ENCODE measurements at regions not wholly inside any gene's neighbourhood (a gene's known extent, or its start where the extent isn't known, plus 50 kb on each side); places are given as distances from the start of the nearest gene placed in this dataset.

DNA sequence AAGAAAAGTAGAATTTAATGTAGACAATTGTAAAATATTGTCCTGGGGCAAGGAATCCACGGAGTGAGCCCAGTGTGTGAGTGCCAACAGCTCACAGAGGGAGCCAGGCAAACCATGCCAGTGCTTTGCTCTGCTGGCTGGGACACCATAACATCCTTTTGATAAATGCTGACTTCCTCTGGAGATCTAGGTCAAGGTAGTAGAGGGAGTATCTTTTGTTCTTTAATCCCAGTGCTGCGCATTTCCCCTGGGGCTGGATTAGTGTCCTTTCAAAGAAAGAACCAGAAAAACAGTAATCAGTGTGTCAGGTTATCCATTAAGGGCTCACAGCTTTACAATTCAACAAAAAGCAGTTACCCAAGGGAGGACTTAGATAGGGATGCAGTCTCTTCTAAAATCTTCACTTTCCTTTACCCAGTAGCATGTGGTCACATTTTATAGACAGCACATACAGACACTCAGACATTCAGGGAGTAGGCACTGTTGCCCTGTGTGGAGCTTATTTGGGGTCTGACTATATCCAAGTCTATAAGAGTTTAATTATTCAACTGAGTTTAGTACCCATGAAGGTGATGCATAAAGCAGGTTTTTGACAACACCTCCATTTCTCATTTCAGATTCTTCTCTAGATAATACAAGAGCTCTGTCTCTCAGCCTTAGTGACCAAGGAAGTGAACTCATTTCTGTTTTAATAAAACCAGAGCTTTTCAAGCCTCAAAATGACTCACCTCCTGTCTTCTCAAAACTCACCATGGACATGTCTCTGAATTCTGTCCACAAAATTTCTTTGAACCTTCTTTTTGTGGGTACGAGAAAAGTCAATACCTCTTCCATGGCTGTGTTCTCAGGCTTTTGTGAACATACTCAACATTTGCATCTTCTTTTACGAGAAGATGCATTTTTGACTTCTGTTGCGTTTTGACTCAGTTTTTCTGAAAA is 215.3 kb downstream of the BRINP2 start:
- DNase-seq (ENCODE audit: low read depth): peak; percentile 3
- TF ChIP-seq, protein P1, sequence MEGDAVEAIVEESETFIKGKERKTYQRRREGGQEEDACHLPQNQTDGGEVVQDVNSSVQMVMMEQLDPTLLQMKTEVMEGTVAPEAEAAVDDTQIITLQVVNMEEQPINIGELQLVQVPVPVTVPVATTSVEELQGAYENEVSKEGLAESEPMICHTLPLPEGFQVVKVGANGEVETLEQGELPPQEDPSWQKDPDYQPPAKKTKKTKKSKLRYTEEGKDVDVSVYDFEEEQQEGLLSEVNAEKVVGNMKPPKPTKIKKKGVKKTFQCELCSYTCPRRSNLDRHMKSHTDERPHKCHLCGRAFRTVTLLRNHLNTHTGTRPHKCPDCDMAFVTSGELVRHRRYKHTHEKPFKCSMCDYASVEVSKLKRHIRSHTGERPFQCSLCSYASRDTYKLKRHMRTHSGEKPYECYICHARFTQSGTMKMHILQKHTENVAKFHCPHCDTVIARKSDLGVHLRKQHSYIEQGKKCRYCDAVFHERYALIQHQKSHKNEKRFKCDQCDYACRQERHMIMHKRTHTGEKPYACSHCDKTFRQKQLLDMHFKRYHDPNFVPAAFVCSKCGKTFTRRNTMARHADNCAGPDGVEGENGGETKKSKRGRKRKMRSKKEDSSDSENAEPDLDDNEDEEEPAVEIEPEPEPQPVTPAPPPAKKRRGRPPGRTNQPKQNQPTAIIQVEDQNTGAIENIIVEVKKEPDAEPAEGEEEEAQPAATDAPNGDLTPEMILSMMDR (conservative IDR thresholded peaks at IDR 0.05; ENCODE audit: low read length): no peak
- no peak overlapping the region for H3K4me3 ChIP-seq (ENCODE audit: low read length)

DNA sequence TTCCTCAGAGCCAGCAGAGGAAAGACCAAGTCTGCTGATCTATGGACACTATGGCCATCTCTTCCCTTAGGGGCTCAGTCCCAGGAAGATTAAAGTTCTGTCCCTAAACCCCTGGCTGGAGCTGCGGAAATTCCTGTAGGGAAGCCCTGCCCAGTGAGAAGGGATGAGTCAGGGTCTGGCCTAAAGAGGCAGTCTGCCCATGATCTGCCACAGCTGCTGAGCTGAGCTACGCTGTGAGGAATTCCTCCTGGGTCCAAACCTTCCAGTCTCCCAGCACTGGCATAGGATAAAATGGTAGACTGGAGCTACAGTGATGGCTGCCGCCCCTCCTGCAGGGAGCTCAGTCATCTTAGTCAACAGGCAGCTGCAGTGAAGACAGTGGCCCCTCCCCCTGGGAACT is 213.7 kb downstream of the BRINP2 start:
- TF ChIP-seq, protein P1 (conservative IDR thresholded peaks at IDR 0.05; ENCODE audit: low read length): no peak
- peak; percentile 58 for DNase-seq (ENCODE audit: low read depth)
- H3K4me3 ChIP-seq (ENCODE audit: low read length): no peak overlapping the region

DNA sequence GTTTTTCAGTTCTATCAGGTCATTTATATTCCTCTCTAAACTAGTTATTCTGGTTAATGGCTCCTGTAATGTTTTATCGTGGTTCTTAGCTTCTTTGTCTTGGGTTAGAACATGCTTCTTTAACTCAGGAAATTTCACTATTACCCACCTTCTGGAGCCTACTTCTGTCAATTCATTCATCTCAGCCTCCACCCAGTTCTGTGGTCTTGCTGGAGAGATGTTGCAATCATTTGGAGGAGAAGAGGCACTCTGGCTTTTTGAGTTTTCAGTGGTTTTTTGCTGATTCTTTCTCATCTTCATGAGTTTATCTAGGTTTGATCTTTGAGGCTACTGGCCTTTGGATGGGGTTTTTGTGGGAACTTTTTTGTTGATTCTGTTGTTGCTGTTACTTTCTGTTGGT is 213.0 kb downstream of the BRINP2 start:
- H3K4me3 ChIP-seq (ENCODE audit: low read length): no peak overlapping the region
- TF ChIP-seq, protein P1 (conservative IDR thresholded peaks at IDR 0.05; ENCODE audit: low read length): no peak
- peak; percentile 5 for DNase-seq (ENCODE audit: low read depth)

- TF ChIP-seq, protein P1 (conservative IDR thresholded peaks at IDR 0.05; ENCODE audit: low read length): no peak
- no peak overlapping the region for H3K4me3 ChIP-seq (ENCODE audit: low read length)
- no peak for DNase-seq (ENCODE audit: low read depth)
These were observed 207.1 kb downstream of the BRINP2 start for GRCh38 chr1:177377866-177378265.

- peak; percentile 25 for DNase-seq (ENCODE audit: low read depth)
- TF ChIP-seq, protein P1 (conservative IDR thresholded peaks at IDR 0.05; ENCODE audit: low read length): no peak
- no peak overlapping the region for H3K4me3 ChIP-seq (ENCODE audit: low read length)
These were observed 197.5 kb downstream of the BRINP2 start for GRCh38 chr1:177368255-177368654.

- TF ChIP-seq, protein P1 (conservative IDR thresholded peaks at IDR 0.05; ENCODE audit: low read length): no peak
- DNase-seq (ENCODE audit: low read depth): no peak
- H3K4me3 ChIP-seq (ENCODE audit: low read length): no peak overlapping the region
These were observed 195.3 kb downstream of the BRINP2 start for GRCh38 chr1:177366091-177366490.

DNA sequence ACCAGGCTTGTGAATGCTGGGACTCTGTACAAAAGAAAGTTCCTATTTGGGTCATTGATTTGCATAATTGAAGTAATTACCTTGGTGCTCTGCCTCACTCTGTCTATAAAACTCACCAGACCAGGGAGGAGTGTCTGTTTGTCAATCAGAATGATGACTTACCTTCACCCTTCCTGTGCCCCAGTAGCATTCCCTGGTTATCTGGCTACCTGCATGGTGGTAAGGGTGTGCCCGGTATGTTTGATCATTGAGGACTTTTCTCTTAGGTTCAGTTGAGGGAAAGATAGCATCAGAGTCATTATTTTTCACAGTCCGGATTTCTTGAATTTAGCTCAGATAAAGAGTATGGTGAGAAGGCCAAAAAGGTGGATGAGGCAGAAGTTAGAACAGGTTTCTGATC is 190.0 kb downstream of the BRINP2 start:
- no peak for DNase-seq (ENCODE audit: low read depth)
- H3K4me3 ChIP-seq (ENCODE audit: low read length): no peak overlapping the region
- TF ChIP-seq, protein P1 (conservative IDR thresholded peaks at IDR 0.05; ENCODE audit: low read length): no peak

All from AG10803 (cell line).